A549 (cell line): ENCODE measurements at regions not wholly inside any gene's neighbourhood (a gene's known extent, or its start where the extent isn't known, plus 50 kb on each side); places are given as distances from the start of the nearest gene placed in this dataset.
A peak's percentile ranks its signal among the peaks of the same experiment; 100 is the strongest.
"Not testable (repeated sequence)": the region's sequence is repeated elsewhere in the genome, so short reads cannot be mapped to it uniquely, and the experiment has no call there.

Experiments
- ATAC-seq, 2 experiments: fragments of 200-7000 bp in 1 of 2; fragments of >200 bp in 1 of 2; cut with Nextera tagmentation in 1 of 2; cut with Tn5 transposase in 1 of 2; 3 replicates each; pipeline versions ENCODE4 v1.8.0 to v1.9.1; 2018 to 2020; ENCODE audit warnings: mild to moderate bottlenecking in 1 of 2, moderate library complexity in 1 of 2
- CTCF ChIA-PET: fragments of 300-600 bp; sonication (Branson Sonifier 250); formaldehyde crosslinking; extraction: SDS; loops from one replicate; lab custom pipeline; 2021; ENCODE audit warnings: antibody characterized with exemption, inconsistent platforms; lab: Yijun Ruan, JAX
- POLR2A ChIA-PET: fragments of 350-600 bp; formaldehyde crosslinking; extraction: SDS; loops from one replicate; lab custom pipeline; 2021; ENCODE audit warnings: antibody characterized with exemption, inconsistent platforms; lab: Yijun Ruan, JAX
- DNase-seq, 2 experiments: peaks; one replicate each; pipeline versions ENCODE4 v3.0.0 to v3.0.0-alpha.2; 2011 to 2016; ENCODE audit warnings: low read depth in 1 of 2, low spot score in 1 of 2
- FAIRE-seq: peaks from 2 replicates; lab custom pipeline; 2011; peaks lifted over from hg19 to GRCh38; lab: Jason Lieb, UNC
- H3K27ac ChIP-seq, 2 experiments: fragments of >200 bp; sonication (Bioruptor Twin); formaldehyde crosslinking; 3 replicates each; pipeline ENCODE4 v1.5.1; 2016 to 2017
- H3K4me1 ChIP-seq: fragments of >200 bp; sonication (Bioruptor Twin); formaldehyde crosslinking; 3 replicates; pipeline ENCODE4 v1.6.1; 2016
- H3K4me2 ChIP-seq: fragments of >200 bp; sonication (Bioruptor Twin); formaldehyde crosslinking; 3 replicates; pipeline ENCODE4 v1.6.1; 2016
- H3K4me3 ChIP-seq: fragments of >200 bp; sonication (Bioruptor Twin); formaldehyde crosslinking; 3 replicates; pipeline ENCODE4 v1.5.1; 2016
- H3K9me3 ChIP-seq: fragments of >200 bp; sonication (Bioruptor Twin); formaldehyde crosslinking; 3 replicates; pipeline ENCODE4 v1.6.1; 2016
- ATOH8 ChIP-seq: fragments of 250-450 bp; sonication (Bioruptor Pico); IDR thresholded peaks from 2 replicates; pipeline ENCODE4 v1.5.0; 2020; ENCODE audit warnings: low read depth, mild to moderate bottlenecking, moderate library complexity
- CHD2 ChIP-seq: fragments of 150-350 bp; IDR thresholded peaks from 2 replicates; pipeline ENCODE4 v1.6.1; 2014; ENCODE audit warnings: low read length; ENCODE audit not compliant: partially characterized antibody
- EHF ChIP-seq: fragments of 250-450 bp; sonication (Bioruptor Pico); IDR thresholded peaks from 2 replicates; pipeline ENCODE4 v1.5.0; 2020; ENCODE audit warnings: mild to moderate bottlenecking
- ELK1 ChIP-seq: fragments of 150-350 bp; IDR thresholded peaks from 2 replicates; pipeline ENCODE4 v1.6.1; 2014; ENCODE audit warnings: low read depth, mild to moderate bottlenecking, low read length
- ESRRA ChIP-seq: fragments of 150-350 bp; IDR thresholded peaks from 2 replicates; pipeline ENCODE4 v1.6.1; 2014; ENCODE audit warnings: mild to moderate bottlenecking, low read length, borderline replicate concordance
- FOSL2 ChIP-seq, 2 experiments: fragments of 450-650 bp in 1 of 2; fragments of >200 bp in 1 of 2; sonication (Bioruptor Twin) in 1 of 2; formaldehyde crosslinking; IDR thresholded peaks; 2 replicates each; pipeline versions ENCODE4 v1.5.0 to v1.6.1; 2016 to 2020; ENCODE audit warnings: mild to moderate bottlenecking in 1 of 2, moderate library complexity in 1 of 2
- GATA3 ChIP-seq: IDR thresholded peaks from 2 replicates; pipeline ENCODE4 v1.6.1; 2012; ENCODE audit warnings: borderline replicate concordance
- HEYL ChIP-seq: fragments of 250-450 bp; sonication (Bioruptor Pico); IDR thresholded peaks from 2 replicates; pipeline ENCODE4 v1.8.0; 2021; ENCODE audit warnings: mild to moderate bottlenecking, moderate library complexity
- HOXB13 ChIP-seq: fragments of 250-450 bp; sonication (Bioruptor Pico); IDR thresholded peaks from 2 replicates; pipeline ENCODE4 v1.5.0; 2020; ENCODE audit warnings: low read depth, mild to moderate bottlenecking, moderate library complexity
- JUN ChIP-seq, 2 experiments: fragments of >200 bp; sonication (Bioruptor Twin); formaldehyde crosslinking; IDR thresholded peaks; 2 replicates in 1 of 2; 3 replicates in 1 of 2; pipeline ENCODE4 v1.6.1; 2016 to 2017
- MAFK ChIP-seq: fragments of 450-650 bp; IDR thresholded peaks from 2 replicates; pipeline ENCODE4 v1.6.1; 2014; ENCODE audit not compliant: partially characterized antibody
- MAZ ChIP-seq: fragments of 150-350 bp; IDR thresholded peaks from 2 replicates; pipeline ENCODE4 v1.6.1; 2014; ENCODE audit warnings: antibody characterized with exemption, low read depth, low read length, borderline replicate concordance
- MYC ChIP-seq: IDR thresholded peaks from 2 replicates; pipeline ENCODE4 v1.6.1; 2012; ENCODE audit warnings: mild to moderate bottlenecking, inconsistent platforms, low read length, improper control_type of control experiment, borderline replicate concordance
- PBX3 ChIP-seq: IDR thresholded peaks from 2 replicates; pipeline ENCODE4 v1.6.1; 2012
- PHF8 ChIP-seq: fragments of 200-600 bp; sonication (generic); IDR thresholded peaks from 2 replicates; pipeline ENCODE4 v1.6.1; 2016; ENCODE audit warnings: low read depth, mild to moderate bottlenecking, antibody characterized with exemption, moderate library complexity, borderline replicate concordance
- RARB ChIP-seq: fragments of 250-450 bp; sonication (Bioruptor Pico); IDR thresholded peaks from 2 replicates; pipeline ENCODE4 v1.8.0; 2021; ENCODE audit warnings: mild to moderate bottlenecking, moderate library complexity
- REST ChIP-seq: fragments of 200-600 bp; sonication (generic); IDR thresholded peaks from 2 replicates; pipeline ENCODE4 v1.6.1; 2016; ENCODE audit warnings: antibody characterized with exemption, mild to moderate bottlenecking, moderate library complexity
- RFX5 ChIP-seq: fragments of 450-650 bp; IDR thresholded peaks from 2 replicates; pipeline ENCODE4 v1.7.1; 2014; ENCODE audit warnings: antibody characterized with exemption, mild to moderate bottlenecking, moderate library complexity
- RNF2 ChIP-seq: fragments of 200-600 bp; sonication (generic); IDR thresholded peaks from 2 replicates; pipeline ENCODE4 v1.6.1; 2016; ENCODE audit warnings: low read depth, mild to moderate bottlenecking, antibody characterized with exemption, moderate library complexity, borderline replicate concordance
- WGBS: methylation state at CpG from one replicate; pipeline ENCODE4 v1.1.6; 2017; ENCODE audit errors: missing lambda C conversion rate; 5-methylcytosine and 5-hydroxymethylcytosine counted together

DNA sequence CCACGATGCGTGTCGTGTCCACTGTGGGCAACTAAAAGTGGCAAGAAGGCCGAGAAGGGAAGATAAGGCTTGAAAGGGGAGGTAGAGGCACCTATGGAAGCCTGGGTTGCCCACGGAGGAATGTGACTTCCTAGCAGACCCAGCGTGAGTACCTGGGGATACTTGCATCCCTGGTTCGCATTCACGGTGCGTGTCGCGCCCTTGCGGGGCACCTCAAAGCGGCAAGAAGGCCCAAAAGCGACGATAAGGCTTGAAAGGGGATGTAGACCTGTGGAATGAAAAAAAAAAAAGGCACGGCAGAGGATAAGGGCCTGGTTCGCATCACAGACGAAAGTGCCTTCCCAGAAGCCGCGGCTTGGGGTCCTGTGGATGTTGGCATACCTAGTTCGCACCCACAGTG is 282.9 kb downstream of the ALG10 start:
- Histone ChIP-seq H3K4me1 (no peaks in the 10 kb centered on the region), H3K4me3 (no peak overlapping the region)

GRCh38 chr12:34306133-34306830 is 284.0 kb downstream of the ALG10 start:
- CTCF ChIA-PET = no interaction called here
- TF ChIP-seq MYC (no peak), HEYL (CRISPR knock-in tag) (no peak), RFX5 (no peak), ELK1 (no peak), JUN (IDR thresholded peaks at IDR 0.05) (no peak), RARB (CRISPR knock-in tag) (no peak), PBX3 (no peak), ESRRA (no peak)
- Histone ChIP-seq H3K9me3 (no peaks in the 10 kb centered on the region), H3K4me1 (no peaks in the 10 kb centered on the region), H3K27ac (no peak overlapping the region), H3K4me2 (no peak overlapping the region), H3K4me3 (no peak overlapping the region)
- FAIRE-seq (no peak), DNase-seq (no peak), ATAC-seq (peak in 1 of 2 experiments; percentile 28; a peak in 1 of 6 replicates)
- POLR2A ChIA-PET = no interaction called here
- WGBS = 54% methylated on average over 21 of the region's 21 CpGs

More for the DNA sequence above, 282.9 kb downstream of the ALG10 start:
- CTCF ChIA-PET = no interaction called here
- POLR2A ChIA-PET = no interaction called here
- ATAC-seq (no peak), FAIRE-seq (no peak), DNase-seq (no peak)
- 54% methylated on average over 21 of the region's 21 CpGs for WGBS
- no peaks in the 10 kb centered on the region for H3K9me3 ChIP-seq
- no peak for TF ChIP-seq CHD2
- no peak overlapping the region for H3K27ac ChIP-seq
- no peak overlapping the region for H3K4me2 ChIP-seq

- whole genome bisulfite sequencing = 68% methylated on average over 30 of the region's 32 CpGs
- ATAC-seq = peak in 1 of 2 experiments; percentile 44; a peak in 3 of 6 replicates
- H3K9me3 ChIP-seq, H3K4me1 ChIP-seq, H3K27ac ChIP-seq, POLR2A ChIA-PET, DNase-seq, H3K4me3 ChIP-seq, FAIRE-seq, CTCF ChIA-PET: not testable (repeated sequence)
- H3K4me2 ChIP-seq = peak overlapping the region; percentile 26; the same call in 2 of the 3 replicates
These were observed 287.8 kb downstream of the ALG10 start for GRCh38 chr12:34309806-34310804.

- POLR2A ChIA-PET = no interaction called here
- Histone ChIP-seq H3K9me3 (no peaks in the 10 kb centered on the region), H3K27ac (no peak overlapping the region), H3K4me3 (no peak overlapping the region), H3K4me1 (no peaks in the 10 kb centered on the region), H3K4me2 (peak overlapping the region; percentile 26; the same call in 1 of the 3 replicates)
- ATAC-seq (no peak), FAIRE-seq (no peak), DNase-seq (no peak)
- CTCF ChIA-PET = no interaction called here
- 30% methylated on average over 9 of the region's 9 CpGs for WGBS
- TF ChIP-seq RNF2 = no peak
- TF ChIP-seq PHF8 = no peak
- TF ChIP-seq ESRRA = no peak
- no peak for TF ChIP-seq REST
- TF ChIP-seq EHF (CRISPR knock-in tag) = no peak
- TF ChIP-seq ATOH8 (CRISPR knock-in tag) = no peak
- TF ChIP-seq CHD2 = no peak
- no peak for TF ChIP-seq JUN (IDR thresholded peaks at IDR 0.05)
- no peak for TF ChIP-seq FOSL2 (IDR thresholded peaks at IDR 0.05)
- no peak for TF ChIP-seq FOSL2 (CRISPR knock-in tag; IDR thresholded peaks at IDR 0.05)
- TF ChIP-seq HOXB13 = no peak
- TF ChIP-seq GATA3 = no peak
- TF ChIP-seq MAZ = no peak
- TF ChIP-seq MAFK = no peak
These were observed 289.0 kb downstream of the ALG10 start for GRCh38 chr12:34311337-34311736.
